HFF-Myc (cell line): ENCODE measurements at regions not wholly inside any gene's neighbourhood (a gene's known extent, or its start where the extent isn't known, plus 50 kb on each side); places are given as distances from the start of the nearest gene placed in this dataset.
A peak's percentile ranks its signal among the peaks of the same experiment; 100 is the strongest.

Experiments used
- DNase-seq: peaks from one replicate; pipeline ENCODE4 v3.0.0-alpha.2; 2011; ENCODE audit warnings: low read depth; ENCODE audit errors: extremely low read depth
- H3K4me3 ChIP-seq: replicated peaks from 2 replicates; pipeline ENCODE4 v1.5.1; 2011; ENCODE audit warnings: low read depth, mild to moderate bottlenecking, control low read depth, low read length
- TF ChIP-seq, protein P1 (sequence below): IDR thresholded peaks from 2 replicates; pipeline ENCODE4 v1.5.1; 2012; ENCODE audit warnings: mild to moderate bottlenecking, low read depth, low read length, control low read depth; ENCODE audit errors: missing control alignments

DNA sequence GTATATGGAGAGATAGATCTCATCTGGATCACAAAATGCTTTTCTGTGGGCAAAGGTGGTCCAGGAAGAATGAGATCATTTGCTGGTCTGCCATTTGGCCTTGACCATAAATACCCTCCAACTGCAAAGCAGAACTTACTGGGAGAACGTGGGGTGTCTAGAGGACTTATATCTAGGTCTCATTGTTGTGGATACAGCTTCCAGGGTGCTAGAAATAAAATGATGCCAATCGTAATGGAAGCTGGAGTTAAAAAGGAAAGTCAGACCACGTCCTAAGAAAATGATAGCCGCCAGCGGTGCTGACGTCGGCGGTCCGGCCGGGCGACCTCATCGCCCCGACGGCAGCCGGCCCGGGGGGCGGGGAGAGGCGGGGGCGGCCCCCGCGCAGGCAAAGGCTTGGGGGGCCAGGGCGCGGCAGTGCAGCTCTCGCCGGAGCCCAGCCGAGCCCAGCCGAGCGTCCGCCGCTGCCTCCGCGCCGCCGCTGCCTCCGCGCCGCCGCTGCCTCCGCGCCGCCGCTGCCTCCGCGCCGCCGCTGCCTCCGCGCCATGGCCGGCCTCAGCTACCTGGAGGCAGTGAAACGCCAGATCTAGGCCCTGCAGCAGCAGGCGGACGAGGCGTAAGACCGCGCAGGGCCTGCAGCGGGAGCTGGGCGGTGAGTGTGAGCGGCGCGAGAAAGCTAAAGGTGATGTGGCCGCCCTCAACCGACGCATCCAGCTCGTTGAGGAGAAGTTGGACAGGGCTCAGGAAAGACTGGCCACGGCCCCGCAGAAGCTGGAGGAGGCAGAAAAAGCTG is 89.5 kb downstream of the EOMES start:
- no peak for DNase-seq
- TF ChIP-seq, protein P1, sequence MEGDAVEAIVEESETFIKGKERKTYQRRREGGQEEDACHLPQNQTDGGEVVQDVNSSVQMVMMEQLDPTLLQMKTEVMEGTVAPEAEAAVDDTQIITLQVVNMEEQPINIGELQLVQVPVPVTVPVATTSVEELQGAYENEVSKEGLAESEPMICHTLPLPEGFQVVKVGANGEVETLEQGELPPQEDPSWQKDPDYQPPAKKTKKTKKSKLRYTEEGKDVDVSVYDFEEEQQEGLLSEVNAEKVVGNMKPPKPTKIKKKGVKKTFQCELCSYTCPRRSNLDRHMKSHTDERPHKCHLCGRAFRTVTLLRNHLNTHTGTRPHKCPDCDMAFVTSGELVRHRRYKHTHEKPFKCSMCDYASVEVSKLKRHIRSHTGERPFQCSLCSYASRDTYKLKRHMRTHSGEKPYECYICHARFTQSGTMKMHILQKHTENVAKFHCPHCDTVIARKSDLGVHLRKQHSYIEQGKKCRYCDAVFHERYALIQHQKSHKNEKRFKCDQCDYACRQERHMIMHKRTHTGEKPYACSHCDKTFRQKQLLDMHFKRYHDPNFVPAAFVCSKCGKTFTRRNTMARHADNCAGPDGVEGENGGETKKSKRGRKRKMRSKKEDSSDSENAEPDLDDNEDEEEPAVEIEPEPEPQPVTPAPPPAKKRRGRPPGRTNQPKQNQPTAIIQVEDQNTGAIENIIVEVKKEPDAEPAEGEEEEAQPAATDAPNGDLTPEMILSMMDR: no peak
- H3K4me3 ChIP-seq: peak overlapping the region; percentile 45

DNA sequence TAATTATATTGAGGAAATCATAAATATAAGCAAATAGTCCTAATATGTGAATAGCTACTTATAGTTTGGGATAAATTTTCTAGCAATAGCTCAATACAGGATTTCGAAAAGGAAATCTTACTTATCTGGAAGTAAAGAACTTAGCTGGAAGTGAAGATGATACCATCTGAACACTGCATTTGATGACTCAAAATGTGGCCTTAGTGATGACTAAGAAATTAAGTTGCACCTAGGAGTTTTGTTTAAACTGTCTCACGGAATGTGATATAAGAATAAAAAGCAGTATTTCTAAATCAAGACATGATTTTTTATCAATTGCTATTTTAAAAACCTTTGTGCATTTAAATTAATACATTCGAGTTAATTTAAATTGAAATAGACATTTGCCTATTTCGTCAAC is 91.2 kb downstream of the EOMES start:
- TF ChIP-seq, protein P1: no peak
- no peak for DNase-seq
- no peak overlapping the region for H3K4me3 ChIP-seq

DNA sequence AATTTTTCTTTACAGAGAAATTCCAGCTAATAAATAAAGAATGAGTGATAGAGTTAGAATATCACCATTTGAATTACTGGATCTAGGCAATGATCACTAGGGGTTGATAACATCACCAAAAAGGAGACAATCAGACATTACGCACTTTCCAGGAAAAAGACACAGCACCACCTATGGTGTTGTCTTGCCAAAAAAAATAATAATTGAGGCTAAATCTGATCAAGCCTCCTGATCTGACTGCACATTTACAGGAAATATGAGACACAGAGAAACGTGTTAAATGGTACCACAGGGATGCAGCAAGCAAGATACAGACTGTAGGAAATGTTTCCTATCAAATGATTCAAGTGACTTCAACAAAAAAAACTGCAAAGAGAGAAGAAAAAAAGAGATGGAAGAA is 92.8 kb downstream of the EOMES start:
- H3K4me3 ChIP-seq: no peak overlapping the region
- TF ChIP-seq, protein P1: no peak
- DNase-seq: no peak

DNA sequence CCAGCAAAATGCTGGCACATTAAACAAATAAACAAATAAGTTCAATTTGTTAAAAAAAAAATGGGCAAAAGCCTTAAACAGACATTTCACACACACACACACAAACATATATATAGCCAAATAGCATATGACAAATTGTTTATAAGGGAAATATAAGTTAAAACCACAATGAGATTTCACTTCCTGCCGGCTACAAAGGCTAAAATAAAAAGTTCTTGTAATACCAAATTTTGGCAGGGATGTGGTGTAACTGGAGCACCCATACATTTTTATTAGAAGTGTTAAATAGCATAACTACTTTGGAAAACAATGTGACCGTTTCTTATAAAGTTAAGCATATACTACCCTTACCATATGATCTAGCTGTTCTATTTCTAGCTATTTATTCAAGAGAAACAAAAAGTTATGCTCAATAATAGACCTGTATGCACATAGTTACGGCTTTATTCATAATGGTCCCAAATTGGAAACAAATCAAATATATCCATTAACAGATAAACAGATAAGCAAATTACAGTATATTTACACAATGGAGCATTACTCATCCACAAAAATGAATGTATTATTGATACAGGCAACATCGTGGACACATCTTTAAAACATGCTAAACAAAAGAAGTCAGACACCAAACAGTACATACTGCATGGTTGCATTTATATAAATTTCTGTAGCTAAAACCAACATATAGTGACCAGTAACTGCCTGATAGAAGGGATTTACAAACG is 93.9 kb downstream of the EOMES start:
- peak; percentile 40 for DNase-seq
- TF ChIP-seq, protein P1: no peak
- H3K4me3 ChIP-seq: no peak overlapping the region

DNA sequence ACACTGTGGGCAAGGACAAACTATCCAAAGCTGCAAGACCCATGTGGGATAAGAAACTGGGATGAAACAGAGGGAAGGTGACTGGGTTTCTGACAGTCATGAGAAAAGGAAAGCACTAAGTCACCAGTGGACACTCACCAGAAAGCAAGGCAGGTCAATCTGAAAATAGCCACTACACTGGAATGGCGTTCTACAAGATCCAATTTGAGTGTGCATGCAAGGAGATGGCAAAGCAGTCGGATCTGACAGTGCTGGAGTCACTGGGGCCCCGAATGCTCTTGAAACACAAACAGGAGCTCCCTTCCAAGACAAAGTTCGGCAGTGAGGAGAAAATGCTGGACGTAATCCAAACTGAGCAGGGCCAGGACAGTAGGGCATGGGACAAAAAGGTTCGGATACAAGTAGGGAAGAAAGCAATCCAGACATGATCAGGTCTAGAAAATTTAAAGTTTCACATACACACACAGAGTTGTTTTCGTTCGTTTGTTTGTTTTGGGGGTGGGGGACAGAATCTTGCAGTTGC is 95.5 kb downstream of the EOMES start:
- TF ChIP-seq, protein P1: no peak
- H3K4me3 ChIP-seq: no peak overlapping the region
- no peak for DNase-seq

DNA sequence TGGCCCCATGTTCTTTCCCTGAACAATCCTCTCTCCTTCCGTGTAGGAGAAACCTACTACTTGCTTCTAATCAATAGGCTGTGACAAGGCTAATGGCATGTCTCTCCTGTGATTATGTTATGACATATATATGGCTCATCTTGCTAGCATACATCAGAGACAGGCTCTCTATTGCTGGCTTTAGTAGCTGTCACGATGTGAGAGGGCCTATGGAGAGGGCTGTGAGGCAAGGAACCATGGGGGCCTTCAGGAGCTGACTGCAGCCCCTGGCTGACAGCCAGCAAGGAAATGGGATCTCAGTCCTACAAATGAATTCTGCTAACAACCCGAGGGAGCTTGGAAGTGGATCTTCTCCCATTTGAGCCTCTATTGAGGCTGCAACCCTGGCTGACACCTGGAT is 96.3 kb downstream of the EOMES start:
- TF ChIP-seq, protein P1: no peak
- H3K4me3 ChIP-seq: no peak overlapping the region
- no peak for DNase-seq
